Endothelial cell (in vitro differentiated cells): ENCODE measurements at regions not wholly inside any gene's neighbourhood (a gene's known extent, or its start where the extent isn't known, plus 50 kb on each side); places are given as distances from the start of the nearest gene placed in this dataset.

Experiments
- DNase-seq: peaks from one replicate; pipeline ENCODE4 v3.0.0; 2021; ENCODE audit warnings: low spot score
- H3K27ac Mint-ChIP-seq: one replicate; pipeline ENCODE4 v1.8.0; 2021; ENCODE audit warnings: mixed read lengths, inconsistent platforms; ENCODE audit not compliant: unreplicated experiment
- H3K27me3 Mint-ChIP-seq: one replicate; pipeline ENCODE4 v1.8.0; 2021; ENCODE audit warnings: mild to moderate bottlenecking, moderate library complexity, mixed read lengths, inconsistent platforms; ENCODE audit not compliant: unreplicated experiment
- H3K36me3 Mint-ChIP-seq: one replicate; pipeline ENCODE4 v1.8.0; 2021; ENCODE audit warnings: mild to moderate bottlenecking, low read depth, mixed read lengths, inconsistent platforms; ENCODE audit not compliant: unreplicated experiment
- H3K4me1 Mint-ChIP-seq: one replicate; pipeline ENCODE4 v1.8.0; 2021; ENCODE audit warnings: mild to moderate bottlenecking, mixed read lengths, inconsistent platforms; ENCODE audit not compliant: unreplicated experiment
- H3K4me3 Mint-ChIP-seq: one replicate; pipeline ENCODE4 v1.8.0; 2021; ENCODE audit warnings: mild to moderate bottlenecking, mixed read lengths, inconsistent platforms; ENCODE audit not compliant: unreplicated experiment
- H3K9me3 Mint-ChIP-seq: one replicate; pipeline ENCODE4 v1.8.0; 2021; ENCODE audit warnings: mixed read lengths, inconsistent platforms; ENCODE audit not compliant: unreplicated experiment
- TF ChIP-seq, protein P1 (sequence below): fragments of 200-600 bp; sonication (generic); IDR thresholded peaks from one replicate; pipeline ENCODE4 v1.5.0; 2021; ENCODE audit warnings: antibody characterized with exemption; ENCODE audit not compliant: unreplicated experiment

DNA sequence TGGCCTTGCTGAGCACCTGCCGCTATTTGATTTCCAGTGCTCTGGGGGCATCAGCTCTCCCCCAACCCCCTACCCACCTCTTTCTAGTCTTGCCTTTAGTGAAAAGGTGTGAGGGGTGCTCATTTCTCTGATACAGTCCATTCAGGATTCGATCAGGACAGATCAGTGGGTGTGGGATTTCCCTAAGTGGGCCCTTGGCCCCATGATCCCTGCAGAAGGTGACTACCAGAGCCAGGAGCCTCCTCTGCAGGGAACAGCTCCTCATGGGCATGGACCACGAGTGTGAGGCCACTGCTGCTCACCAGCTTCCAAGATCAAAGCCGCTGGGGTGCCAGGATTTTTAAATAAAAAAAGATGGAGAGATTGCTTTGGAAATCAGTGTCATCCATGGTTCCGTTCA, 835.2 kb upstream of the ID2 start:
- H3K36me3 Mint-ChIP-seq, result no peaks in the 10 kb centered on the region
- no peaks in the 10 kb centered on the region for H3K4me1 Mint-ChIP-seq
- TF ChIP-seq, protein P1, sequence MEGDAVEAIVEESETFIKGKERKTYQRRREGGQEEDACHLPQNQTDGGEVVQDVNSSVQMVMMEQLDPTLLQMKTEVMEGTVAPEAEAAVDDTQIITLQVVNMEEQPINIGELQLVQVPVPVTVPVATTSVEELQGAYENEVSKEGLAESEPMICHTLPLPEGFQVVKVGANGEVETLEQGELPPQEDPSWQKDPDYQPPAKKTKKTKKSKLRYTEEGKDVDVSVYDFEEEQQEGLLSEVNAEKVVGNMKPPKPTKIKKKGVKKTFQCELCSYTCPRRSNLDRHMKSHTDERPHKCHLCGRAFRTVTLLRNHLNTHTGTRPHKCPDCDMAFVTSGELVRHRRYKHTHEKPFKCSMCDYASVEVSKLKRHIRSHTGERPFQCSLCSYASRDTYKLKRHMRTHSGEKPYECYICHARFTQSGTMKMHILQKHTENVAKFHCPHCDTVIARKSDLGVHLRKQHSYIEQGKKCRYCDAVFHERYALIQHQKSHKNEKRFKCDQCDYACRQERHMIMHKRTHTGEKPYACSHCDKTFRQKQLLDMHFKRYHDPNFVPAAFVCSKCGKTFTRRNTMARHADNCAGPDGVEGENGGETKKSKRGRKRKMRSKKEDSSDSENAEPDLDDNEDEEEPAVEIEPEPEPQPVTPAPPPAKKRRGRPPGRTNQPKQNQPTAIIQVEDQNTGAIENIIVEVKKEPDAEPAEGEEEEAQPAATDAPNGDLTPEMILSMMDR, result no peak
- no peak overlapping the region for H3K4me3 Mint-ChIP-seq
- no peak overlapping the region for H3K27ac Mint-ChIP-seq
- DNase-seq, result no peak
- no peaks in the 10 kb centered on the region for H3K9me3 Mint-ChIP-seq
- H3K27me3 Mint-ChIP-seq, result no peaks in the 10 kb centered on the region

DNA sequence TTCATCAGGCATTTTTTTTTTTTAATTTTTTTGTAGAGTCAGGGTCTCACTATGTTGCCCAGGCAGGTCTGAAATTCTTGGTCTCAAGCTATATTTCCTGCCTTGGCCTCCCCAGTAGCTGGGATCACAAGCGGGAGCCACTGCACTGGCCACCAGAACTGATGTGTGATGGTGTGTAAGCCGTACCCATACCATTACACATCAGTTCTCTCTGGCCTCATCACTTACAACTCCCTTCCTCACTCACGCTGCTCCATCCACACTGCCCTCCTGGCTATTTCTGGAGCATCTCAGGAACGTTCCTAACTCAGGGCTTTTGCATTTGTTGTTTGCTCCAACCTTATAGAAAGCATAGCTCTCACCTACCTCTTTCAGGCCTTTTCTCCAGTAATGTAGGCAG, 834.5 kb upstream of the ID2 start:
- Mint-ChIP-seq H3K27ac (no peak overlapping the region), H3K4me3 (no peak overlapping the region)
- DNase-seq, result no peak

DNA sequence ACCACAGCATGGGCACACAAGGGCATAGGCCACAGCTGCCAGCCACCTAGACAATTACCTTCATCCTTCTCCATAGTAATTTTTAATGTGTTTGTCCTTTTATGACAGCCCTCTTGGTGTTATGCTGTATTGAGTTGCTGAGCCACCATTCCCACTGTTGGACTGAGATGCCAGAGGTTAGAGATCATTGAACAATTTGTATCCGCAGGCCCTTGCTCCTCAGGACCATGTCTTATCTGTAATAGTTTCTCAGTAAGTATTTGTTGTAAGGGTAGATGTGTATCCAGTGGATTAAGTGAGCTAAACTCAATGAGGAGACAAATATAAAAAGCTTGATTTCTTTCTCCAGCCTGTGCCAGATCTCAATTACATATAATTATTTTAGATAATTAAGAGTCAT, 832.8 kb upstream of the ID2 start:
- TF ChIP-seq, protein P1, result no peak
- Mint-ChIP-seq H3K27ac (no peak overlapping the region), H3K4me3 (no peak overlapping the region), H3K36me3 (no peaks in the 10 kb centered on the region), H3K27me3 (no peaks in the 10 kb centered on the region), H3K4me1 (no peaks in the 10 kb centered on the region), H3K9me3 (no peaks in the 10 kb centered on the region)
- DNase-seq, result no peak

More for the DNA sequence above, 834.5 kb upstream of the ID2 start:
- no peaks in the 10 kb centered on the region for H3K4me1 Mint-ChIP-seq
- H3K36me3 Mint-ChIP-seq, result no peaks in the 10 kb centered on the region
- no peaks in the 10 kb centered on the region for H3K27me3 Mint-ChIP-seq
- TF ChIP-seq, protein P1, result no peak
- H3K9me3 Mint-ChIP-seq, result no peaks in the 10 kb centered on the region

DNA sequence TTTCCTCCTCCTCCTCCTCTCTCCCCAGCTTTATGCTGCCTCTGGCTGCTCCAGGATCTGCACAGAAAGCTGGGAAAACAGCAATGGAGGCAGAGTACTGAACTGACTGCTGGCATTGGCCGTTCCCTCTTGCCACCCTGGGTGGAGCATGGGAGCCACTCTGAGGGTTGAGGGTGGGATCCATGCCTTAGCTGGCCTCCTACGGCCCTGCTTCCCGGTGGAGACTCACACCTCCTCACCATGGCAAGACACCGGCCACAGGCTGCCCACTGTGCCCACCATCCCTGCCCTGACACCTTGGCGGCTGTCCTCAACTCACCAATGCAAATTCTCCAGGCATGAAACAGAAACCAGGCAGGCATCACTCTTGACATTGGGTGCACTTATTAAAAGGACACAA, 832.3 kb upstream of the ID2 start:
- Mint-ChIP-seq H3K9me3 (no peaks in the 10 kb centered on the region), H3K4me1 (no peaks in the 10 kb centered on the region), H3K36me3 (no peaks in the 10 kb centered on the region), H3K27ac (no peak overlapping the region), H3K4me3 (no peak overlapping the region), H3K27me3 (no peaks in the 10 kb centered on the region)
- TF ChIP-seq, protein P1, result no peak
- DNase-seq, result no peak

DNA sequence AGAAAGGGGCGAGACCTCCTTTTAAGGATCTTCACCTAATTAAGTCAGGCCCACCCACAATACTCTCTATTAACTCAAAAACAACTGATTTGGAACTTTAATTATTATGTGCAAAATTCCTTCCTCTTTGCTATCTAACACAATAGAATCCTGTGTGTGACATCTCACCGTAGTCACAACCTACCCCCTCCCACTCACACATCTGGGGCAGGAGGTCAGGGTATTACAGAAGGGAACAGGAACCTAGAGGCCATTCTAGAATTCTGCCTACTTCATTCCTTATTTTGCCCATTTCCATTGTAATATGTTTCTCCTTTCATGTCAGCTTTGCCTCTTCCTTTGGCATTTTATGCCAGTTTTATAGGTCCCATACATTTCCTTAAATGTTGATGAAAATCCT, 829.3 kb upstream of the ID2 start:
- Mint-ChIP-seq H3K4me3 (no peak overlapping the region), H3K9me3 (no peaks in the 10 kb centered on the region), H3K36me3 (no peaks in the 10 kb centered on the region), H3K4me1 (no peaks in the 10 kb centered on the region), H3K27me3 (peaks cover 1% of the 10 kb centered on the region), H3K27ac (no peak overlapping the region)
- DNase-seq, result no peak
- TF ChIP-seq, protein P1, result no peak
